GM10266 (cell line): ENCODE measurements at regions not wholly inside any gene's neighbourhood (a gene's known extent, or its start where the extent isn't known, plus 50 kb on each side); places are given as distances from the start of the nearest gene placed in this dataset.

Experiments
- DNase-seq: peaks from one replicate; pipeline ENCODE4 v3.0.0; 2012; ENCODE audit errors: extremely low spot score
- CTCF ChIP-seq: IDR thresholded peaks from 2 replicates; pipeline ENCODE4 v1.5.1; 2012; ENCODE audit warnings: mild to moderate bottlenecking, low read depth; ENCODE audit not compliant: control insufficient read depth, insufficient read depth; ENCODE audit errors: missing control alignments

- no peak for TF ChIP-seq CTCF
- DNase-seq, result peak; percentile 26
Measured at GRCh38 chr2:171247741-171248662, 87.3 kb upstream of the TLK1 start.

GRCh38 chr2:171244970-171245782, 84.5 kb upstream of the TLK1 start:
- no peak for TF ChIP-seq CTCF
- no peak for DNase-seq

- TF ChIP-seq CTCF, result no peak
- no peak for DNase-seq
Measured at GRCh38 chr2:171244466-171244969, 83.8 kb upstream of the TLK1 start.

- TF ChIP-seq CTCF, result no peak
Measured at GRCh38 chr2:171241771-171242170, 81.1 kb upstream of the TLK1 start.

DNA sequence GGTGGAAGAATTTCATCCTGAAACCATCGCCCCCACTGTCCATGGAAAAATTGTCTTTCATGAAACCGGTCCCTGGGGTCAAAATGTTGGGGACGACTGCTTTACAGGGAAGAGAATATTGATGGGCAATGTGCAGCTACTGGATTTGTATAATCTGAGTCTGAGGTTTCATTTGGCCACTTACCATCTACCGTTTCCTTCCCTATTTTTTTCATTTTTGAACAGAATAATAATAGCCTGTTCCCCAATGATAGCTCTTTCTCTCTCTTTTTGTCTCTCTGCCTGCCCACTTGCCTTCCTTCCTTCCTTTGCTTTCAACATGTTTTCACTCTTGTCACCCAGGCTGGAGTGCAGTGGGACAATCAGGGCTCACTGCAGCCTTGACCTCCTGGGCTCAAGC, 78.3 kb upstream of the TLK1 start:
- TF ChIP-seq CTCF, result no peak
- DNase-seq, result no peak

More at GRCh38 chr2:171241771-171242170, 81.1 kb upstream of the TLK1 start:
- DNase-seq, result no peak

DNA sequence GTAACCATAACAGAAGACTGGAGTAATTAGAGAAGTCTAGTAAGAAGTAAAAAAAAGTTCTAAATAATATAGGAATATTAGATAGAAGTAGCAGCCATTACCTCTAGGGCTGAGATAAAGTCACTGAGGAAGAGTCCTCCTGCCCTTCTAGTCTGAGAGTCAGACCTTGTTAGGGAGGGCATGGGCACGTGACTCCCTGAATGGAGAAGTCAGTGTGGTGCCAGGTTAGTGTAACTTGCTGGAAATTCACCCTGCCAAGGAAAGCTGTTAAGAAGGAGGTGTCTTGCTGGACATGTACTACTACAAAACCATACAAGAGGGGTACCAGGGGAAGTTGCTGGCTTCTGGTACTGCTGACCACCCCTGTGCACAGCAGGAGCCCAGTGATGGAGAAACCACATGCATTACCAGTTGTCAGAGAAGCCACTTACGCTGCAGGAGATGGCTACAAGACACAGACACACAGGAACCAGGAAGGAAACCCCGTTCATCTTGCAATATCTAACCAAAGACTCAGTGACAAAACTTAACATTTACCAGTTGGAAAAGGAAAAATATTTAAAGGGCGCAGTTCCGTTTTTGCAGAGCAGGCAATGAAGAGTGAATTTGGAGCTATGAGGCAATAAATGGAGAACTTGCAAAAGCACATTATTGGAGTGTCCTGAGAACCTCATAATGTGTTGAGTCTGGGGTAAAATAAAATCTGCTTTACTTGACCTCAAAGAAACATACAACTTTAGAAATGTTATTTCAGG, 77.2 kb upstream of the TLK1 start:
- DNase-seq, result no peak
- TF ChIP-seq CTCF, result no peak
